ENCODE measurements at regions not wholly inside any gene's neighbourhood (a gene's known extent, or its start where the extent isn't known, plus 50 kb on each side); places are given as distances from the start of the nearest gene placed in this dataset.

DNA sequence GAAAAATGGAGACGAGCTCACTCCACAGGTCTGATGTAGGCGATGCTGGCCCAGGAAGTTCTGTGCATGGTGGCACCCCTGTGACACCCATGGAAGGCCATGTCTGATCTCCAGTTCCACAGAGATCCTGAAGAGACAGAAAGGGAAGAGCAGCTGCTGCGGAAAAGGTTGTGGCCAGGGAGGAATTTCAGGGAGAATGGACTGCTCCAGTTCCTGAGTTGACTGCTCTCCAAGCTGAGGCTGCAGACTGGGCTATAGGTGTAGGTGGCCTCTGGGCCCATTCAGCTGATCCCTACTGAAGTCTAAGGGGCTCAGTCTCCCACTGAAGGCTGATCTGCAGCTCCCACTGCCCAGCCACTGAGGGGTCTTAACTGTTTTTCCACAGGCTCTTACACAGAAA, 89.2 kb downstream of the ETS2 start:
- Histone ChIP-seq H3K36me3 (ENCODE audit: low read depth) (no peaks in the 10 kb centered on the region), H3K4me1 (replicated peaks; ENCODE audit: insufficient read depth) (no peaks in the 10 kb centered on the region), H3K4me3 (no peak overlapping the region), H3K79me2 (ENCODE audit: low read depth) (no peaks in the 10 kb centered on the region), H3K27ac (no peak overlapping the region), H3K4me2 (no peak overlapping the region), H3K27me3 (ENCODE audit: insufficient read depth, low read depth) (no peaks in the 10 kb centered on the region), H3F3A (ENCODE audit: insufficient read depth, low read depth) (no peaks in the 10 kb centered on the region), H3K9me2 (ENCODE audit: insufficient read depth) (no peaks in the 10 kb centered on the region), H2AFZ (no peak overlapping the region), H4K20me1 (ENCODE audit: insufficient read depth) (no peaks in the 10 kb centered on the region), H3K9me3 (ENCODE audit: insufficient read depth, low read depth) (no peaks in the 10 kb centered on the region)
- TF ChIP-seq, protein P1, sequence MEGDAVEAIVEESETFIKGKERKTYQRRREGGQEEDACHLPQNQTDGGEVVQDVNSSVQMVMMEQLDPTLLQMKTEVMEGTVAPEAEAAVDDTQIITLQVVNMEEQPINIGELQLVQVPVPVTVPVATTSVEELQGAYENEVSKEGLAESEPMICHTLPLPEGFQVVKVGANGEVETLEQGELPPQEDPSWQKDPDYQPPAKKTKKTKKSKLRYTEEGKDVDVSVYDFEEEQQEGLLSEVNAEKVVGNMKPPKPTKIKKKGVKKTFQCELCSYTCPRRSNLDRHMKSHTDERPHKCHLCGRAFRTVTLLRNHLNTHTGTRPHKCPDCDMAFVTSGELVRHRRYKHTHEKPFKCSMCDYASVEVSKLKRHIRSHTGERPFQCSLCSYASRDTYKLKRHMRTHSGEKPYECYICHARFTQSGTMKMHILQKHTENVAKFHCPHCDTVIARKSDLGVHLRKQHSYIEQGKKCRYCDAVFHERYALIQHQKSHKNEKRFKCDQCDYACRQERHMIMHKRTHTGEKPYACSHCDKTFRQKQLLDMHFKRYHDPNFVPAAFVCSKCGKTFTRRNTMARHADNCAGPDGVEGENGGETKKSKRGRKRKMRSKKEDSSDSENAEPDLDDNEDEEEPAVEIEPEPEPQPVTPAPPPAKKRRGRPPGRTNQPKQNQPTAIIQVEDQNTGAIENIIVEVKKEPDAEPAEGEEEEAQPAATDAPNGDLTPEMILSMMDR (conservative IDR thresholded peaks at IDR 0.05) = no peak
- TF ChIP-seq EZH2 (IDR thresholded peaks at IDR 0.05; ENCODE audit: low read depth) = no peak
- DNase-seq = no peak
- ChIA-PET POLR2A (ENCODE audit: unreplicated experiment) (no interaction called here), CTCF (no interaction called here)
- intact Hi-C loops (cut with micrococcal nuclease; ENCODE audit: unreplicated experiment) = no loop called here
- BruUV-seq (replicated peaks) = no TSS peak

DNA sequence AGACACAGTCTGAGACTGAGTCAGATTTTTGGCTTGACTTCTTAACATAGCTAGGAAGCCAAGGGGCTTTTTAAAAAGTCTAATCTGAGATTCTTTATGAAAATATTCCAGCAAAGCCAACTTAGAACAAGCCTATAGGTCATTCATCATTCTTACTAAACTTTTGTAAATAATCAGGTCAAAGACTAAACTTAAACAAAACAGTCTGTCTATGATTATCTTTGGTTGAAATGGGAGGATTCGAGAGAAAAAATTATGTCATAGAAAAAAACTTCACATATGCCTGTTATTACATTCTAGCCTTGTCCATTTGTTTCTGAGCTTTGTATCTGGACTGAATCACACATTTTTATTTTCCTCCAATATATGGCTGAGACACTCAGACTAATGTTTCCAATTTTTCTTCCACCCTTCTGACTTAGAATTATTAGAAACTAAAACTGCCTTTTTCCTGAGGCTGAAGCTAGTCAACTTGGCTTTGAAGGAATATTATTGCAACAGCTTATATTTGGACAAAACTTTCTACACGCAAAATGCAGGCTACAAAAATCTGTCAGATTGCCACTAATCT, 83.3 kb downstream of the ETS2 start:
- DNase-seq = no peak
- no peaks in the 10 kb centered on the region for H3K79me2 ChIP-seq (ENCODE audit: low read depth)
- H2AFZ ChIP-seq = no peak overlapping the region
- no TSS peak for BruUV-seq (replicated peaks)
- H3K27ac ChIP-seq = no peak overlapping the region
- POLR2A ChIA-PET (ENCODE audit: unreplicated experiment) = interaction anchor here (0.6 kb wide), 1 partner anchor 57 kb away, joined by 5 read pairs; no protein-coding TSS in a partner anchor
- TF ChIP-seq EZH2 (IDR thresholded peaks at IDR 0.05; ENCODE audit: low read depth) = no peak
- TF ChIP-seq, protein P1 (conservative IDR thresholded peaks at IDR 0.05) = no peak
- intact Hi-C loops (cut with micrococcal nuclease; ENCODE audit: unreplicated experiment) = no loop called here
- H3K36me3 ChIP-seq (ENCODE audit: low read depth) = no peaks in the 10 kb centered on the region
- no peaks in the 10 kb centered on the region for H3K4me1 ChIP-seq (replicated peaks; ENCODE audit: insufficient read depth)
- H3F3A ChIP-seq (ENCODE audit: insufficient read depth, low read depth) = no peaks in the 10 kb centered on the region
- no peaks in the 10 kb centered on the region for H4K20me1 ChIP-seq (ENCODE audit: insufficient read depth)
- H3K9me2 ChIP-seq (ENCODE audit: insufficient read depth) = no peaks in the 10 kb centered on the region
- H3K4me2 ChIP-seq = no peak overlapping the region
- H3K27me3 ChIP-seq (ENCODE audit: insufficient read depth, low read depth) = no peaks in the 10 kb centered on the region
- peaks cover 6% of the 10 kb centered on the region; the same call in 1 of the 2 replicates for H3K9me3 ChIP-seq (ENCODE audit: insufficient read depth, low read depth)
- CTCF ChIA-PET = no interaction called here
- H3K4me3 ChIP-seq = no peak overlapping the region

DNA sequence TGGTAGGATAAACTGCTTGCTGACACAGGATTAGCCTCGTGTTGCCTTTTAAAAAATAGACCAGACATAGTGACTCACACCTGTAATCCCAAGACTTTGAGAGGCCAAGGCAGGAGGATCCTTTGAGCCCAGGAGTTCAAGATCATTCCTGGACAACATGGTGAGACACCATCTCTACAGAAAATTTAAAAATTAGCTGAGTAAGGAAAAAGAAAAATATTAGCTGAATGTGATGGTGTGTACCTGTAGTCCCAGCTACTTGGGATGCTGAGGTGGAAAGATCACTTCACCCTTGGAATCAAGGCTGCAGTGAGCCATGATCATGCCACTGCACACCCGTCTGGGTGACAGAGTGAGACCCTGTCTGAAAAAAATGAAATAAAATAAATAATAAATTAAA, 82.0 kb downstream of the ETS2 start:
- no peak for DNase-seq
- POLR2A ChIA-PET (ENCODE audit: unreplicated experiment) = no interaction called here
- Histone ChIP-seq H3K4me1 (replicated peaks; ENCODE audit: insufficient read depth) (no peaks in the 10 kb centered on the region), H3F3A (ENCODE audit: insufficient read depth, low read depth) (no peaks in the 10 kb centered on the region), H3K9me2 (ENCODE audit: insufficient read depth) (no peaks in the 10 kb centered on the region), H3K27ac (no peak overlapping the region), H3K9me3 (ENCODE audit: insufficient read depth, low read depth) (peaks cover 6% of the 10 kb centered on the region; the same call in 1 of the 2 replicates), H3K4me3 (no peak overlapping the region), H4K20me1 (ENCODE audit: insufficient read depth) (no peaks in the 10 kb centered on the region), H3K4me2 (no peak overlapping the region), H2AFZ (no peak overlapping the region), H3K36me3 (ENCODE audit: low read depth) (no peaks in the 10 kb centered on the region), H3K79me2 (ENCODE audit: low read depth) (no peaks in the 10 kb centered on the region), H3K27me3 (ENCODE audit: insufficient read depth, low read depth) (no peaks in the 10 kb centered on the region)
- BruUV-seq (replicated peaks) = no TSS peak
- intact Hi-C loops (cut with micrococcal nuclease; ENCODE audit: unreplicated experiment) = no loop called here
- CTCF ChIA-PET = interaction anchor here (0.6 kb wide), 1 partner anchor 84 kb away, joined by 3 read pairs; no protein-coding TSS in a partner anchor
- TF ChIP-seq EZH2 (IDR thresholded peaks at IDR 0.05; ENCODE audit: low read depth) = no peak
- TF ChIP-seq, protein P1 (conservative IDR thresholded peaks at IDR 0.05) = no peak

Data from PC-9 (cell line).